Liver (tissue), 8 donors: ENCODE measurements at regions not wholly inside any gene's neighbourhood (a gene's known extent, or its start where the extent isn't known, plus 50 kb on each side); places are given as distances from the start of the nearest gene placed in this dataset.

ENCODE experiments used
- DNase-seq: peaks from one replicate; pipeline ENCODE4 v3.0.0-alpha.2; 2017; ENCODE audit warnings: low spot score
- H3K27ac ChIP-seq, 2 donors: one replicate each; pipeline ENCODE4 v1.7.0; 2013; ENCODE audit warnings: inconsistent platforms in 2 of 2, low read length in 2 of 2, control low read depth in 1 of 2, low read depth in 1 of 2, mild to moderate bottlenecking in 1 of 2
- H3K27me3 ChIP-seq, 4 donors: one replicate each; pipeline versions ENCODE4 v1.6.1 to v1.7.0; 2013; ENCODE audit warnings: low read length in 3 of 4, inconsistent platforms in 1 of 4, mild to moderate bottlenecking in 1 of 4, moderate library complexity in 1 of 4; ENCODE audit not compliant: control insufficient read depth in 4 of 4, insufficient read depth in 4 of 4
- H3K36me3 ChIP-seq, 4 donors: one replicate each; pipeline versions ENCODE4 v1.6.1 to v1.7.0; 2013; ENCODE audit warnings: low read length in 3 of 4, mild to moderate bottlenecking in 3 of 4, low read depth in 1 of 4, moderate library complexity in 1 of 4; ENCODE audit not compliant: control insufficient read depth in 4 of 4, insufficient read depth in 3 of 4
- H3K4me1 ChIP-seq, 4 donors: one replicate each; pipeline versions ENCODE4 v1.6.1 to v1.7.0; 2013; ENCODE audit warnings: low read length in 3 of 4, mild to moderate bottlenecking in 3 of 4, moderate library complexity in 1 of 4; ENCODE audit not compliant: control insufficient read depth in 4 of 4, insufficient read depth in 4 of 4
- H3K4me3 ChIP-seq, 3 donors: one replicate each; pipeline versions ENCODE4 v1.6.1 to v1.7.0; 2013; ENCODE audit warnings: low read length in 3 of 3, control low read depth in 1 of 3, low read depth in 1 of 3, mild to moderate bottlenecking in 1 of 3
- H3K9ac ChIP-seq, 2 donors: one replicate each; pipeline ENCODE4 v1.7.0; 2013; ENCODE audit warnings: low read length in 2 of 2, mild to moderate bottlenecking in 2 of 2, moderate library complexity in 2 of 2, control low read depth in 1 of 2, low read depth in 1 of 2
- H3K9me3 ChIP-seq, 4 donors: one replicate each; pipeline versions ENCODE4 v1.6.1 to v1.7.0; 2013; ENCODE audit warnings: low read length in 3 of 4; ENCODE audit not compliant: control insufficient read depth in 4 of 4
- ATF3 ChIP-seq: IDR thresholded peaks from 2 replicates; pipeline ENCODE4 v1.6.1; 2016; ENCODE audit warnings: antibody characterized with exemption
- CTCF ChIP-seq: fragments of 150-350 bp; IDR thresholded peaks from 2 replicates; pipeline ENCODE4 v1.5.1; 2017; ENCODE audit warnings: improper control_type of control experiment, low read depth, low read length; ENCODE audit not compliant: missing input control
- EGR1 ChIP-seq, 2 donors: IDR thresholded peaks; 2 replicates each; pipeline ENCODE4 v1.6.1; 2016 to 2018; ENCODE audit warnings: antibody characterized with exemption in 2 of 2, low read depth in 2 of 2
- FOXA1 ChIP-seq: IDR thresholded peaks from 2 replicates; pipeline ENCODE4 v1.6.1; 2016; ENCODE audit warnings: antibody characterized with exemption
- FOXA2 ChIP-seq: IDR thresholded peaks from 2 replicates; pipeline ENCODE4 v1.6.1; 2016; ENCODE audit warnings: antibody characterized with exemption
- GABPA ChIP-seq, 2 donors: IDR thresholded peaks in 1 of 2; conservative IDR thresholded peaks in 1 of 2; 2 replicates each; pipeline ENCODE4 v1.6.1; 2016; ENCODE audit warnings: antibody characterized with exemption in 2 of 2, mild to moderate bottlenecking in 1 of 2, moderate library complexity in 1 of 2
- HNF4A ChIP-seq, 2 donors: conservative IDR thresholded peaks; 2 replicates each; pipeline ENCODE4 v1.6.1; 2016; ENCODE audit warnings: antibody characterized with exemption in 2 of 2, mild to moderate bottlenecking in 2 of 2
- JUND ChIP-seq, 2 donors: IDR thresholded peaks; 2 replicates each; pipeline ENCODE4 v1.6.1; 2016; ENCODE audit warnings: antibody characterized with exemption in 2 of 2
- MAX ChIP-seq: IDR thresholded peaks from 2 replicates; pipeline ENCODE4 v1.6.1; 2016; ENCODE audit warnings: antibody characterized with exemption
- NR2F2 ChIP-seq: IDR thresholded peaks from 2 replicates; pipeline ENCODE4 v1.6.1; 2016; ENCODE audit warnings: antibody characterized with exemption
- RAD21 ChIP-seq, 2 donors: IDR thresholded peaks; 2 replicates each; pipeline ENCODE4 v1.6.1; 2016; ENCODE audit warnings: antibody characterized with exemption in 2 of 2, mild to moderate bottlenecking in 2 of 2
- REST ChIP-seq: IDR thresholded peaks from 2 replicates; pipeline ENCODE4 v1.6.1; 2016; ENCODE audit warnings: antibody characterized with exemption, mild to moderate bottlenecking
- RXRA ChIP-seq, 2 donors: IDR thresholded peaks; 2 replicates each; pipeline ENCODE4 v1.6.1; 2017 to 2018; ENCODE audit warnings: antibody characterized with exemption in 2 of 2, mild to moderate bottlenecking in 1 of 2
- SP1 ChIP-seq: IDR thresholded peaks from 2 replicates; pipeline ENCODE4 v1.6.1; 2018; ENCODE audit warnings: antibody characterized with exemption, mild to moderate bottlenecking
- TAF1 ChIP-seq: conservative IDR thresholded peaks from 2 replicates; pipeline ENCODE4 v1.6.1; 2016; ENCODE audit warnings: antibody characterized with exemption, mild to moderate bottlenecking
- YY1 ChIP-seq: IDR thresholded peaks from 2 replicates; pipeline ENCODE4 v1.6.1; 2016; ENCODE audit warnings: antibody characterized with exemption, mild to moderate bottlenecking
- ZBTB33 ChIP-seq: IDR thresholded peaks from 2 replicates; pipeline ENCODE4 v1.6.1; 2016; ENCODE audit warnings: antibody characterized with exemption
- WGBS: extraction: QIAGEN DNeasy Blood & Tissue Kit; methylation state at CpG from one replicate; pipeline ENCODE4 v1.1.7; 2013; 5-methylcytosine and 5-hydroxymethylcytosine counted together
- donor health status: healthy.
- donor health status: healthy.
- donor health status: healthy.
- donor health status: healthy.
- donor health status: healthy.

- no peaks in the 10 kb centered on the region for H3K9me3 ChIP-seq
- H3K27me3 ChIP-seq: no peaks in the 10 kb centered on the region
- no peak overlapping the region for H3K4me3 ChIP-seq
- no peaks in the 10 kb centered on the region for H3K4me1 ChIP-seq
- no peak overlapping the region for H3K27ac ChIP-seq
- no peak for DNase-seq
- H3K36me3 ChIP-seq: no peaks in the 10 kb centered on the region
- WGBS: 84% methylated on average over 2 of the region's 2 CpGs
- TF ChIP-seq RAD21 (IDR thresholded peaks at IDR 0.05): no peak
- no peak for TF ChIP-seq CTCF
- TF ChIP-seq GABPA (IDR thresholded peaks at IDR 0.05 in 1 of 2, conservative IDR thresholded peaks at IDR 0.05 in 1 of 2): no peak
- TF ChIP-seq MAX: no peak
- no peak for TF ChIP-seq TAF1
- no peak for TF ChIP-seq REST
- no peak overlapping the region for H3K9ac ChIP-seq
These were observed 1131.8 kb upstream of the GJE1 start for GRCh38 chr6:141000917-141001316.

GRCh38 chr6:140993515-140993914, 1139.2 kb upstream of the GJE1 start:
- H3K9me3 ChIP-seq: no peaks in the 10 kb centered on the region
- 86% methylated on average over 1 of the region's 1 CpG for WGBS
- no peaks in the 10 kb centered on the region for H3K36me3 ChIP-seq
- no peak overlapping the region for H3K27ac ChIP-seq
- H3K27me3 ChIP-seq: no peaks in the 10 kb centered on the region
- DNase-seq: no peak
- no peak overlapping the region for H3K9ac ChIP-seq
- no peaks in the 10 kb centered on the region for H3K4me1 ChIP-seq
- TF ChIP-seq CTCF (no peak), RAD21 (IDR thresholded peaks at IDR 0.05) (no peak), MAX (no peak), REST (no peak), JUND (IDR thresholded peaks at IDR 0.05) (no peak), RXRA (IDR thresholded peaks at IDR 0.05) (no peak), FOXA2 (no peak), TAF1 (no peak), SP1 (no peak), EGR1 (IDR thresholded peaks at IDR 0.05; ENCODE audit: low read depth in 2 of 2) (no peak), NR2F2 (no peak), YY1 (no peak), HNF4A (conservative IDR thresholded peaks at IDR 0.05) (no peak), ATF3 (no peak), ZBTB33 (no peak), FOXA1 (no peak), GABPA (IDR thresholded peaks at IDR 0.05 in 1 of 2, conservative IDR thresholded peaks at IDR 0.05 in 1 of 2) (no peak)
- H3K4me3 ChIP-seq: no peak overlapping the region
